Tibial nerve (tissue), 4 donors: ENCODE measurements at regions not wholly inside any gene's neighbourhood (a gene's known extent, or its start where the extent isn't known, plus 50 kb on each side); places are given as distances from the start of the nearest gene placed in this dataset.

Source experiments
- CTCF ChIP-seq, 5 experiments: fragments of 200-600 bp in 3 of 5; fragments of 450-650 bp in 2 of 5; sonication (generic) in 3 of 5; IDR thresholded peaks; one replicate each; pipeline ENCODE4 v1.5.1; 2016 to 2019; ENCODE audit warnings: antibody characterized with exemption in 5 of 5, mild to moderate bottlenecking in 3 of 5, moderate library complexity in 2 of 5
- EP300 ChIP-seq, 2 donors: sonication (generic); formaldehyde crosslinking; IDR thresholded peaks; one replicate each; pipeline ENCODE4 v1.6.1; 2017; ENCODE audit warnings: antibody characterized with exemption in 2 of 2, mild to moderate bottlenecking in 1 of 2

- TF ChIP-seq EP300 (IDR thresholded peaks at IDR 0.05) (no peak), CTCF (IDR thresholded peaks at IDR 0.05) (no peak)
Observed at GRCh38 chr2:145012806-145013205, 492.9 kb upstream of the ZEB2 start.
